Sigmoid colon (tissue), 6 donors: ENCODE measurements at regions not wholly inside any gene's neighbourhood (a gene's known extent, or its start where the extent isn't known, plus 50 kb on each side); places are given as distances from the start of the nearest gene placed in this dataset.

Source experiments
- DNase-seq: peaks from one replicate; pipeline ENCODE4 v3.0.0-alpha.2; 2019
- H3K27ac ChIP-seq, 4 donors: fragments of 200-600 bp; sonication (generic); one replicate each; pipeline ENCODE4 v1.5.1; 2016 to 2019; ENCODE audit warnings: mild to moderate bottlenecking in 1 of 4
- H3K27me3 ChIP-seq, 3 donors: fragments of 200-600 bp; sonication (generic); one replicate each; pipeline ENCODE4 v1.5.1; 2019; ENCODE audit warnings: mild to moderate bottlenecking in 1 of 3
- H3K36me3 ChIP-seq, 4 donors: fragments of 200-600 bp; sonication (generic); one replicate each; pipeline ENCODE4 v1.5.1; 2016 to 2019
- H3K4me1 ChIP-seq, 4 donors: fragments of 200-600 bp; sonication (generic); one replicate each; pipeline ENCODE4 v1.5.1; 2017 to 2019
- H3K4me3 ChIP-seq, 4 donors: fragments of 200-600 bp; sonication (generic); one replicate each; pipeline ENCODE4 v1.5.1; 2017 to 2019; ENCODE audit warnings: mild to moderate bottlenecking in 2 of 4, moderate library complexity in 1 of 4
- H3K9me3 ChIP-seq, 4 donors: fragments of 200-600 bp in 3 of 4; sonication (generic) in 3 of 4; one replicate each; pipeline versions ENCODE4 v1.5.1 to v1.6.1; 2013 to 2019
- EP300 ChIP-seq, 4 donors: sonication (generic); formaldehyde crosslinking; IDR thresholded peaks; one replicate each; pipeline ENCODE4 v1.6.1; 2017; ENCODE audit warnings: antibody characterized with exemption in 4 of 4
- POLR2A ChIP-seq, 2 donors: fragments of 450-650 bp; IDR thresholded peaks; one replicate each; pipeline ENCODE4 v1.6.1; 2016; ENCODE audit warnings: antibody characterized with exemption in 2 of 2, mild to moderate bottlenecking in 2 of 2, moderate library complexity in 2 of 2
- POLR2AphosphoS5 ChIP-seq, 4 donors: sonication (generic); formaldehyde crosslinking; IDR thresholded peaks; one replicate each; pipeline ENCODE4 v1.6.1; 2017; ENCODE audit warnings: antibody characterized with exemption in 4 of 4
- WGBS, 2 donors: extraction: QIAGEN DNeasy Blood & Tissue Kit; methylation state at CpG; one replicate each; pipeline ENCODE4 v1.1.7; 2013; 5-methylcytosine and 5-hydroxymethylcytosine counted together
- intact Hi-C: fragments of 100-400 bp; cut with DNase I; formaldehyde crosslinking; loops from one replicate; pipeline ENCODE4 v1.15.1; 2023
- TF ChIP-seq, protein P1 (sequence below), 4 experiments: fragments of 450-650 bp in 3 of 4; fragments of 200-600 bp in 1 of 4; IDR thresholded peaks; one replicate each; pipeline ENCODE4 v1.5.1; 2016 to 2019; ENCODE audit warnings: antibody characterized with exemption in 4 of 4, mild to moderate bottlenecking in 3 of 4, moderate library complexity in 2 of 4
- donor health status: healthy with polysubstance abuse.
- donor health status: healthy.

DNA sequence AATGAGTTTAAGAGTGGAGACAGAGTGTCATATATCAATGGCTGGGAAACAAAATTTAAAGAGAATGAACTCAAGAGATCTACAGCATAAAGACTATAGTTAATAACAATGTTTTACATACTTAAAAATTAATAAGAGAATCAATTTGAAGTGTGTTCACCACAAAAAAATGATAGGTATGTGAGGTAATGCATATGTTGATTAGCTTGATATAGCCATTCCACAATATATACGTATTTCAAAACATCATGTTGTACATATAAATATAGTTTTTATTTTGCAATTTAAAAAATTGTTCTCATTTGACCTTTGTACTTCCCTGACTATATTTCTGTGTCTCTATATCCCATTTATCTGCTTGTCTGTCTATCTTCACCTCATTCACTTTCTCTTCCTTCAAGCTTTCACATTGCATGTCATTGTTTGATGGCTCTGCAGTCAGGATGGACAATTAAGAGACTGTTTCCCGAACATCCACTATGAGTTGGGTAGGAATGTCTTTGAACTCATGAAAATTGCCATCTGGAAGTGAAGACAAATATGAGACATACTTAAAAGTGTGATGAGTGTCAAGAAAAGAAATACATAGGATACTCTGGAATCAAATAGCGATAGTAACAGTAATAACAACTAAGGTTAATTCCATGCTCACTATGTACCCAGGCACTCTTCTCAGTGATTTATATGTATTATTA, 359.9 kb upstream of the ACTBL2 start:
- Histone ChIP-seq H3K36me3 (no peaks in the 10 kb centered on the region), H3K4me1 (peaks cover 0 to 31% (median 25%) of the 10 kb centered on the region in 4 donors), H3K4me3 (no peak overlapping the region), H3K27ac (peak overlapping the region in 1 of 4 donors; percentile 20), H3K27me3 (no peaks in the 10 kb centered on the region), H3K9me3 (no peaks in the 10 kb centered on the region)
- whole genome bisulfite sequencing, 2 donors, result 67 to 77% methylated on average over 3 of the region's 3 CpGs
- TF ChIP-seq, protein P1, sequence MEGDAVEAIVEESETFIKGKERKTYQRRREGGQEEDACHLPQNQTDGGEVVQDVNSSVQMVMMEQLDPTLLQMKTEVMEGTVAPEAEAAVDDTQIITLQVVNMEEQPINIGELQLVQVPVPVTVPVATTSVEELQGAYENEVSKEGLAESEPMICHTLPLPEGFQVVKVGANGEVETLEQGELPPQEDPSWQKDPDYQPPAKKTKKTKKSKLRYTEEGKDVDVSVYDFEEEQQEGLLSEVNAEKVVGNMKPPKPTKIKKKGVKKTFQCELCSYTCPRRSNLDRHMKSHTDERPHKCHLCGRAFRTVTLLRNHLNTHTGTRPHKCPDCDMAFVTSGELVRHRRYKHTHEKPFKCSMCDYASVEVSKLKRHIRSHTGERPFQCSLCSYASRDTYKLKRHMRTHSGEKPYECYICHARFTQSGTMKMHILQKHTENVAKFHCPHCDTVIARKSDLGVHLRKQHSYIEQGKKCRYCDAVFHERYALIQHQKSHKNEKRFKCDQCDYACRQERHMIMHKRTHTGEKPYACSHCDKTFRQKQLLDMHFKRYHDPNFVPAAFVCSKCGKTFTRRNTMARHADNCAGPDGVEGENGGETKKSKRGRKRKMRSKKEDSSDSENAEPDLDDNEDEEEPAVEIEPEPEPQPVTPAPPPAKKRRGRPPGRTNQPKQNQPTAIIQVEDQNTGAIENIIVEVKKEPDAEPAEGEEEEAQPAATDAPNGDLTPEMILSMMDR (IDR thresholded peaks at IDR 0.05), result no peak
- TF ChIP-seq EP300 (IDR thresholded peaks at IDR 0.05) (no peak), POLR2A (IDR thresholded peaks at IDR 0.05) (no peak), POLR2AphosphoS5 (IDR thresholded peaks at IDR 0.05) (no peak)
- DNase-seq, result no peak
- intact Hi-C loops, result no loop called here

DNA sequence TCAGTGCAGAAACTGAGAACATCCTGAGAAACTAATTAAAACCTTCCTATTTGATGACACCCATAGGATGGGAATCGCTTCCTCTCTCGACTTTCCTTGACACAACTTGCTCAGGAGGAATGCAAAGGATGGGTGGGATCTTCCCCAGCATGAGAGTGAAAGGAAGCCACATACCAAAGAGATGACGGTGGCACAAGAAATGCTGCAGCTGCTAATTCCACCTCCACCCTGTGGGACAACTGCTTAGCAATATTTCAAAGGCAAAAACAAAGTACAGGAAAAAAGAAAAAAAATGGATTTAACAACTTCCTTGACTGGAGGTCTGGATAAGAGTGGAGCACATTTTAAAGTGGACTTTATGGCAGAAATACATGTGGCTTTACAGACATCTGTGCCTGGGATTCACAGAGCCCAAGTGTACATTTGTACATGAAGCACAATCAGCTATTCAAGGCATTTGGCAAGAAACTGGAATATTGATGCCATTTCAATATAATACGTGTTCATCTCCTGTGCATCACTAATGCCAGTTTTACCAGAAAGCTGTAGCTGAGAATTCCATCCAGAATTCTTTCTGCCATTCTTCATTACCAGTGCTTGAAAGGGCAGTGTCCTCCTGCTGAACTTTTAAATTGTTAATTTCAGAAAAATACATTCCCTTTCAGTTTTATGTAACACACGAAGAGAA, 359.2 kb upstream of the ACTBL2 start:
- intact Hi-C loops, result no loop called here
- Histone ChIP-seq H3K36me3 (no peaks in the 10 kb centered on the region), H3K9me3 (no peaks in the 10 kb centered on the region), H3K4me1 (peaks cover 0 to 31% (median 25%) of the 10 kb centered on the region in 4 donors), H3K27me3 (no peaks in the 10 kb centered on the region), H3K4me3 (no peak overlapping the region), H3K27ac (peak overlapping the region in 1 of 4 donors; percentile 20)
- TF ChIP-seq EP300 (IDR thresholded peaks at IDR 0.05) (no peak), POLR2A (IDR thresholded peaks at IDR 0.05) (no peak), POLR2AphosphoS5 (IDR thresholded peaks at IDR 0.05) (no peak)
- TF ChIP-seq, protein P1 (IDR thresholded peaks at IDR 0.05), result no peak
- DNase-seq, result no peak
- 41 to 44% methylated on average over 5 of the region's 5 CpGs for WGBS, 2 donors

DNA sequence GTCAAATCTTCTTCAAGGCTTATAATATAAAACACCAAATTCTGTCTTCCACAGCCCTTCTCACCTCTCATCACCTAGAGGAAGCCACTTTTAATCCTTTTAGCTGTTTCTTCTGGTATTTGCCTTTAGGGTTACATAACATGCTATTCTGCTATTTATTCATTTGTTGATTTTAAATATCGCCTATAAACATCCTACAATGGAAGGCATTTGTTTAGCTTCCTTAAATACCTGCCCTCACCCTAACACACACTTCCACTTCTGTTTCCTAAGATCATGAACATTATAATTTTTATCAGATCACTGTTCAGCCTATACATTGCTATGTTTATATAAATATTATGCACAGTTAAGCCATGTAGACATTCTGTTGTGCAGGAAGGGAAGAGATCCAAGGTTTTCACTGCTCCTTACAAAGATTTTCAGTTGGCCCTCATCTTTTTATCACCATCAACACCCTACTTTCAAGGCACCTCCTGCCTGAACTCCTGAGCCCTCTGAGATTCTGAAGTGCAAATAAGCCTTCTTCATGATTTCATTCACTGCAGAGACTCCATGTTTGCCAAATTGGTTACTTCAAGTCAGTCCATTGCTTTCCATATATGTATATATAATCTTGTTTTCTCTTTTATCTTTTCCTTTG, 356.9 kb upstream of the ACTBL2 start:
- WGBS, 2 donors, result 78 to 88% methylated on average over 1 of the region's 1 CpG
- no peak for DNase-seq
- TF ChIP-seq, protein P1 (IDR thresholded peaks at IDR 0.05), result no peak
- TF ChIP-seq POLR2A (IDR thresholded peaks at IDR 0.05), result no peak
- TF ChIP-seq POLR2AphosphoS5 (IDR thresholded peaks at IDR 0.05), result no peak
- TF ChIP-seq EP300 (IDR thresholded peaks at IDR 0.05), result no peak
- Histone ChIP-seq H3K36me3 (no peaks in the 10 kb centered on the region), H3K9me3 (no peaks in the 10 kb centered on the region), H3K4me3 (no peak overlapping the region), H3K27ac (peak overlapping the region in 2 of 4 donors; percentile 6 to 52), H3K4me1 (peaks cover 0 to 45% (median 35%) of the 10 kb centered on the region in 4 donors), H3K27me3 (no peaks in the 10 kb centered on the region)
- intact Hi-C loops, result no loop called here

DNA sequence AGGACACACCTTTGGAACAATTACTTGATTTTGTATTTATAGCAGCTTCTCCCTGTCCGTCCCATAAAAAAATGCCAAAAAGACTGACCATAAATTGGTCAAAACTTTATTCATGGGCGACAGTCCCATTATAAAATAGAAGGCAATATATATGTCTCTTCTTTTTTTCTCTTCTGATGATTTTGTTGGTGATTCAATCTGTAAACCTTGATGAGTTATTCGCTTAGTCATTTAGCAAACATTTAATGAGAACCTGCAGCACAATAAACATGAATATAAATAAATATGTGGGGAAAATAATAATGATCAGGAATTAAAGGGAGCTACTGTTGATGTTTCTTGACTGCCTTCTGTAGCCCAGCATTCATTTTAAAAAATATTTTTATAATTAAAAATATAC, 356.4 kb upstream of the ACTBL2 start:
- Histone ChIP-seq H3K4me3 (no peak overlapping the region), H3K27ac (no peak overlapping the region), H3K9me3 (no peaks in the 10 kb centered on the region), H3K36me3 (no peaks in the 10 kb centered on the region), H3K27me3 (no peaks in the 10 kb centered on the region), H3K4me1 (peaks cover 0 to 46% (median 35%) of the 10 kb centered on the region in 4 donors)
- intact Hi-C loops, result no loop called here
- DNase-seq, result no peak
- no peak for TF ChIP-seq EP300 (IDR thresholded peaks at IDR 0.05)
- TF ChIP-seq, protein P1 (IDR thresholded peaks at IDR 0.05), result no peak
- TF ChIP-seq POLR2A (IDR thresholded peaks at IDR 0.05), result no peak
- TF ChIP-seq POLR2AphosphoS5 (IDR thresholded peaks at IDR 0.05), result no peak
- WGBS, 2 donors, result 72 to 81% methylated on average over 3 of the region's 3 CpGs
